ENCODE measurements at regions not wholly inside any gene's neighbourhood (a gene's known extent, or its start where the extent isn't known, plus 50 kb on each side); places are given as distances from the start of the nearest gene placed in this dataset.

GRCh38 chr2:136399667-136400289, 281.8 kb upstream of the CXCR4 start:
- DNase-seq, result no peak

- DNase-seq, result no peak
Observed at GRCh38 chr2:136395582-136395981, 277.6 kb upstream of the CXCR4 start.

GRCh38 chr2:136394136-136395060, 276.4 kb upstream of the CXCR4 start:
- no peak for DNase-seq

GRCh38 chr2:136393514-136393913, 275.6 kb upstream of the CXCR4 start:
- no peak for DNase-seq

- no peak for DNase-seq
Observed at GRCh38 chr2:136392897-136393505, 275.1 kb upstream of the CXCR4 start.

- no peak for DNase-seq
Observed at GRCh38 chr2:136389809-136390208, 271.9 kb upstream of the CXCR4 start.

- no peak for DNase-seq
Observed at GRCh38 chr2:136386046-136386445, 268.1 kb upstream of the CXCR4 start.

GRCh38 chr2:136384531-136385303, 266.8 kb upstream of the CXCR4 start:
- peak; percentile 35 for DNase-seq

- no peak for DNase-seq
Observed at GRCh38 chr2:136383167-136383566, 265.2 kb upstream of the CXCR4 start.

GRCh38 chr2:136381722-136382633, 264.0 kb upstream of the CXCR4 start:
- peak; percentile 46 for DNase-seq

GRCh38 chr2:136381245-136381644, 263.3 kb upstream of the CXCR4 start:
- DNase-seq, result no peak

- peak; percentile 65 for DNase-seq
Observed at GRCh38 chr2:136378712-136379595, 261.0 kb upstream of the CXCR4 start.

GRCh38 chr2:136377423-136378382, 259.8 kb upstream of the CXCR4 start:
- no peak for DNase-seq

GRCh38 chr2:136376798-136377211, 258.9 kb upstream of the CXCR4 start:
- DNase-seq, result no peak

- no peak for DNase-seq
Observed at GRCh38 chr2:136376211-136376610, 258.3 kb upstream of the CXCR4 start.

GRCh38 chr2:136375017-136375901, 257.3 kb upstream of the CXCR4 start:
- DNase-seq, result no peak

- DNase-seq, result no peak
Observed at GRCh38 chr2:136373841-136374240, 255.9 kb upstream of the CXCR4 start.

- DNase-seq, result no peak
Observed at GRCh38 chr2:136373029-136373428, 255.1 kb upstream of the CXCR4 start.

- DNase-seq, result no peak
Observed at GRCh38 chr2:136363900-136364299, 246.0 kb upstream of the CXCR4 start.

All from activated effector memory CD4-positive, alpha-beta T cell treated with Interleukin-2 at 50 U/mL for 16 hours (primary cell).